Omental fat pad (tissue), 3 donors: ENCODE measurements at regions not wholly inside any gene's neighbourhood (a gene's known extent, or its start where the extent isn't known, plus 50 kb on each side); places are given as distances from the start of the nearest gene placed in this dataset.

Source experiments
- ATAC-seq: fragments of 150-250 bp; one replicate; pipeline ENCODE4 v1.9.1; 2016; ENCODE audit warnings: mild to moderate bottlenecking, moderate library complexity; ENCODE audit not compliant: low FRiP score
- DNase-seq: peaks from one replicate; pipeline ENCODE4 v3.0.0-alpha.2; 2019; ENCODE audit warnings: low spot score
- TF ChIP-seq, protein P1 (sequence below), 3 donors: fragments of 450-650 bp; IDR thresholded peaks; one replicate each; pipeline ENCODE4 v1.5.1; 2016 to 2017; ENCODE audit warnings: antibody characterized with exemption in 3 of 3, mild to moderate bottlenecking in 3 of 3, moderate library complexity in 2 of 3

DNA sequence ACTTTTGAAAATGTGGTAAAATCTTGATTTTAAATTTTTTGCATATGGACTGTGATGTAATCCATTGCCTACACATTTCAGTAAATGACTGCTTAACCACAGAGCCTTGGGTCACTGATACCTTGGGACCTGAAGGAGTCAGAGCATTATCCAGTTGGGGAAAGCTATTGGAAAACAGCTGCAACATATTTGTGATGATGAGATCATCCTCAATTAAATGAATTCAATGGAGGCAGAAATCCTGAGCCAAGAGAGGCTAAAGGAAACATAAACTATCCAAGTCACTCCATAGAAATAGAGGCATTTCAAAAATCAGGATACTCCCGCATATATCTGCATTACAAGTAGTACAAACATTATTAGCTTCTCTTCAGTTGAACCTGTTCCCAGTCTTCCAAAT lies 99.8 kb upstream of the PRMT6 start:
- DNase-seq (no peak), ATAC-seq (no peak)
- TF ChIP-seq, protein P1, sequence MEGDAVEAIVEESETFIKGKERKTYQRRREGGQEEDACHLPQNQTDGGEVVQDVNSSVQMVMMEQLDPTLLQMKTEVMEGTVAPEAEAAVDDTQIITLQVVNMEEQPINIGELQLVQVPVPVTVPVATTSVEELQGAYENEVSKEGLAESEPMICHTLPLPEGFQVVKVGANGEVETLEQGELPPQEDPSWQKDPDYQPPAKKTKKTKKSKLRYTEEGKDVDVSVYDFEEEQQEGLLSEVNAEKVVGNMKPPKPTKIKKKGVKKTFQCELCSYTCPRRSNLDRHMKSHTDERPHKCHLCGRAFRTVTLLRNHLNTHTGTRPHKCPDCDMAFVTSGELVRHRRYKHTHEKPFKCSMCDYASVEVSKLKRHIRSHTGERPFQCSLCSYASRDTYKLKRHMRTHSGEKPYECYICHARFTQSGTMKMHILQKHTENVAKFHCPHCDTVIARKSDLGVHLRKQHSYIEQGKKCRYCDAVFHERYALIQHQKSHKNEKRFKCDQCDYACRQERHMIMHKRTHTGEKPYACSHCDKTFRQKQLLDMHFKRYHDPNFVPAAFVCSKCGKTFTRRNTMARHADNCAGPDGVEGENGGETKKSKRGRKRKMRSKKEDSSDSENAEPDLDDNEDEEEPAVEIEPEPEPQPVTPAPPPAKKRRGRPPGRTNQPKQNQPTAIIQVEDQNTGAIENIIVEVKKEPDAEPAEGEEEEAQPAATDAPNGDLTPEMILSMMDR (IDR thresholded peaks at IDR 0.05) = no peak

DNA sequence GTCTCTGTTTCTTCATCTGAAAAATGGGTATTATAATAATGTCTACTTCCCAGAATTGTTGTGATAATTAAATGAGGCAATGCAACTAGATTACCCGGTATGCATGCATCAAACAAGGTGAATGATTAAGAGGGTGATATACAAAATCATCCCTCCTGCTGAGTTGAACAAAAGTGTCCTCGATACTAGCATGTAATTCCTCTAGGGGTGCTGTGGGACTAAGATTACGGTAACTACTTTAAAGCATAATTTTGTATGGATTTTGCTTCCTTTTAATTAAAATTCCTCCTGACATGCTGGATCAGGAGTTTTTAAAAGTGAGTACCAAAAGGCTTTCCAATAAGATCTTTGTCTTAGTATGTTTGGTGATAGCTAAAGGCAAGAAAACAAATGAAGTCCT lies 98.7 kb upstream of the PRMT6 start:
- TF ChIP-seq, protein P1 (IDR thresholded peaks at IDR 0.05) = no peak

DNA sequence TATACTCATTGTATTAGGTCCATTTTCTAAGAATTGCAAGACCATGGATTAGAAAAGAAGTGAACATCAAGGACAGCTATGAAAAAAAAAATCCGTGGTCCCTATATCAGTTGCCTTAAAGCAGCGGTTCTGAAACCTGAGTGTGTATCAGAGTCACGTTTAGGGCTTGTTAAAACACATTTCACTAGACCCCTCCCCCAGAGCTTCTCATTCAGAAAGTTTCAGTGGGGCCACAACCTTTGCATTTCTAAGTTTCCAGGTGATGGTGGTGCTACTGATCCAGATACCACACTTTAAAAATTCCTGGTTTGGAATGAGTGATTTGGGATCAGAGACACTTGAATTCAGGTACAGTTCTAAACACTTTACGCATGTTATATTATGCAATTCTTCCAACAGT lies 96.1 kb upstream of the PRMT6 start:
- DNase-seq = no peak
- no peak for ATAC-seq
- TF ChIP-seq, protein P1 (IDR thresholded peaks at IDR 0.05) = no peak

More for the DNA sequence above, 98.7 kb upstream of the PRMT6 start:
- no peak for ATAC-seq
- DNase-seq = no peak

DNA sequence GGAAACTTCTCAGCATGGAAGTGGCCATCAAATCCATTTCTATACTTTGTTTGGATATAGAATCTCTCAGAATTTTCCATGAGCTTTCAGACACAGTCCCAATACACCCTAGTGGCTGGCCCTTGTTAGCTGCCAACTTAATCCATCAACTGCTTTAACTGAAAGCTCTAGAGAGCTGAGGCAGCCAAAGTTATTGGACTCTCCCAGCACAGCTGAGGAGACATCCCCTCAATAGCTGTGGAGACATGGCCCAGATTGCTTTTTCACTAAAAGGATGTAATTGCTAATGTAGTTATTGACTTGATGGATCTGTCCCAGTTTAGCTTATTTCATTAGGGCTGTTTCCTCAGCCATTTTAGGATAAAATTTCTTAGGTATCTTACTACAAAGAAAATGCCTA lies 94.8 kb upstream of the PRMT6 start:
- DNase-seq (no peak), ATAC-seq (no peak)
- TF ChIP-seq, protein P1 (IDR thresholded peaks at IDR 0.05) = no peak

DNA sequence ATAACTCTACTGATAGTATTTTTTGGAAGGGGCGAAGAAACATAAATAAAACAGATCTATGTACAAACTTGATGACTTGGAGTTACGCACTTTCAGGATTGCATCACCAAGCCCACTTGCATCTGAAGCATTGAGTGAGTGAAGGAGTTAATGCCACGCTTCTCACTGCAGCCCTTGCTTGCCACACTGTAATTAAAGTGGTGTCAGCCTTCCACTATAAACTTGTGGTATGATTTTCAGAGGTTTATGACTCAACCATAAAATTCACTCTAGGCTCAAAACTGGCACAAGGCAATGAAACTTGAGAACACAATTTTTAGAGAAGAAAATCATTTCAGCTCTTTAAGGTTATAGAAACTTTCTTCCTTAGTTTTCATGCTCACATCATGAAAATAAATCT lies 93.9 kb upstream of the PRMT6 start:
- ATAC-seq = no peak
- TF ChIP-seq, protein P1 (IDR thresholded peaks at IDR 0.05) = no peak
- no peak for DNase-seq

DNA sequence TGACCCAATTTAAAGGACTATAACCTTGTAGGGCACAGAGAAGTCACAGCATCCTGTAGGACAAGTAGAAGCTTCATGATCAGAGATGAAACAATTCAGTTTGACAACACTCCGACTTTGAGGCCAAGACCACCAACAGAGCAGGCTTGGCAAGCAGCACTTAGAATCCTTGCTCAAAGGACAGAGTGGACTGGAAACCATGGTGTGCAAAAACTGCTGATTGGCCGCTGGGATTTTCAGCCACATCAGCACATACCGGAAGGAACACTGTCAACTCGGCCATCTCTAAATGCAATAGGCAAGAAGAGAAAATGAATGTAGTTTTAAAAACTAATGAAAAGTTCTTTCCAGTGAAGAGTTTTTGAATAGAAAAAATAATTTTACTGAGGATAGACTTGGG lies 92.0 kb upstream of the PRMT6 start:
- DNase-seq = no peak
- ATAC-seq = no peak
- TF ChIP-seq, protein P1 (IDR thresholded peaks at IDR 0.05) = no peak

DNA sequence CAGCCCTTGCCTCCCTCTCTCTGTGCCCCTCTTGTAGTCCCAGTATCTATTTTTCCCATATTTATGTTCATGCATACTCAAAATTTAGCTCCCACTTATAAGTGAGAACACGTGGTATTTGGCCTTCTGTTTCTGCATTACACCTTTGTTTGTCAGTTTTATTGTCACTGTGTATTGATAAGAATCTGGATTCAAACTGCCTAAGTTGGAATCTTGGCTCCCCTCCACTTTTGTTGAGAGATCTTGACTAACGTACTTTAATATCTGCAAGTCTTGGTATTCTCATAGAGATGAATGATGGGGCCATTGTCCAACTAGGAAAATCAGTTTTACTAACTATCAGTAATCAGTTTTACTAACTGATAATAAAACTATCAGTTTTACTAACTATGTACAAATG lies 87.8 kb upstream of the PRMT6 start:
- ATAC-seq (no peak), DNase-seq (no peak)
- TF ChIP-seq, protein P1 (IDR thresholded peaks at IDR 0.05) = no peak
